ENCODE measurements at regions not wholly inside any gene's neighbourhood (a gene's known extent, or its start where the extent isn't known, plus 50 kb on each side); places are given as distances from the start of the nearest gene placed in this dataset.

- Histone ChIP-seq H3K79me1 (ENCODE audit: low read depth in 1 of 2, low read length in 2 of 2) (no peaks in the 10 kb centered on the region), H3K9me3 (ENCODE audit: control insufficient read depth, insufficient read depth, low read length) (no peaks in the 10 kb centered on the region), H2BK15ac (ENCODE audit: low read depth, low read length) (no peak overlapping the region), H2BK120ac (ENCODE audit: low read depth, low read length) (no peak overlapping the region), H3K4me2 (ENCODE audit: low read depth, low read length) (no peak overlapping the region), H4K91ac (ENCODE audit: insufficient read depth, low read depth, low read length) (no peak overlapping the region), H2BK5ac (ENCODE audit: low read depth, low read length, poor library complexity, severe bottlenecking) (no peak overlapping the region), H3K36me3 (ENCODE audit: control insufficient read depth, insufficient read depth, low read length) (no peaks in the 10 kb centered on the region), H4K5ac (ENCODE audit: low read depth, low read length) (no peak overlapping the region), H3K9me1 (ENCODE audit: insufficient read depth, low read length) (peaks cover 3% of the 10 kb centered on the region; the same call in 1 of the 2 replicates), H3K27me3 (ENCODE audit: control insufficient read depth, insufficient read depth, low read length) (no peaks in the 10 kb centered on the region), H2AFZ (replicated peaks; ENCODE audit: low read length, poor library complexity) (no peak overlapping the region), H3K27ac (ENCODE audit: insufficient read depth, low read length) (no peak overlapping the region), H2BK20ac (ENCODE audit: low read depth, low read length) (no peak overlapping the region), H4K20me1 (ENCODE audit: insufficient read depth, low read length) (no peaks in the 10 kb centered on the region), H4K8ac (ENCODE audit: low read depth in 2 of 2, low read length in 2 of 2) (no peak overlapping the region), H3K9ac (ENCODE audit: low read depth, low read length) (no peak overlapping the region), H3K4ac (ENCODE audit: low read depth, low read length) (no peak overlapping the region), H3K14ac (replicated peaks; ENCODE audit: low read depth, low read length) (no peak overlapping the region), H3K4me3 (ENCODE audit: insufficient read depth, low read depth, low read length) (no peak overlapping the region), H2AK9ac (replicated peaks; ENCODE audit: low read depth, low read length, poor library complexity) (no peak overlapping the region), H3K23ac (ENCODE audit: low read depth, low read length) (no peak overlapping the region), H3K56ac (ENCODE audit: extremely low read depth, insufficient read depth, low read length) (no peak overlapping the region), H3K4me1 (ENCODE audit: control insufficient read depth, insufficient read depth, low read length) (no peaks in the 10 kb centered on the region), H2AK5ac (ENCODE audit: low read depth, low read length) (no peak overlapping the region), H3K18ac (ENCODE audit: low read depth, low read length) (no peak overlapping the region)
- POLR2A ChIA-PET (ENCODE audit: unreplicated experiment): no interaction called here
- intact Hi-C loops (cut with micrococcal nuclease) (no loop called here), dilution Hi-C loops (cut with HindIII; ENCODE audit: low sequenced_read_pairs, unreplicated experiment) (no loop called here), in situ Hi-C loops (cut with MboI; ENCODE audit: low sequenced_read_pairs) (no loop called here)
- no CpG with 5 or more reads among the region's 2 CpGs for WGBS, 2 experiments (ENCODE audit: extremely low coverage in 2 of 2, insufficient read length in 1 of 2)
- no TSS peak for BruUV-seq (replicated peaks)
- CTCF ChIA-PET: interaction anchor here (0.8 kb wide), 1 partner anchor 18 kb away, joined by 3 read pairs; no protein-coding TSS in a partner anchor
- DNase-seq (no peak), ATAC-seq (ENCODE audit: low read depth) (no peak)
- TF ChIP-seq SMC3 (IDR thresholded peaks at IDR 0.05; ENCODE audit: low read depth, low read length) (no peak), USF2 (IDR thresholded peaks at IDR 0.05; ENCODE audit: low read depth, low read length) (no peak), NFE2L2 (IDR thresholded peaks at IDR 0.05; ENCODE audit: low read depth, low read length) (no peak), FOS (IDR thresholded peaks at IDR 0.05; ENCODE audit: low read depth, low read length) (no peak), BHLHE40 (IDR thresholded peaks at IDR 0.05; ENCODE audit: low read depth, low read length) (no peak), CHD1 (IDR thresholded peaks at IDR 0.05; ENCODE audit: low read depth, low read length) (no peak), MAFK (IDR thresholded peaks at IDR 0.05; ENCODE audit: low read depth, low read length) (no peak), RAD21 (IDR thresholded peaks at IDR 0.05; ENCODE audit: low read length) (no peak), POLR2A (IDR thresholded peaks at IDR 0.05; ENCODE audit: low read depth, low read length) (no peak), CTCF (conservative IDR thresholded peaks at IDR 0.05; ENCODE audit: low read depth, low read length) (no peak), MXI1 (IDR thresholded peaks at IDR 0.05; ENCODE audit: borderline replicate concordance, low read depth, low read length) (no peak), ELK1 (IDR thresholded peaks at IDR 0.05; ENCODE audit: borderline replicate concordance, low read depth, low read length) (no peak), MAZ (IDR thresholded peaks at IDR 0.05; ENCODE audit: borderline replicate concordance, low read depth, low read length) (no peak), RFX5 (IDR thresholded peaks at IDR 0.05; ENCODE audit: low read depth, low read length) (no peak), RCOR1 (IDR thresholded peaks at IDR 0.05; ENCODE audit: insufficient replicate concordance, low read length) (no peak), CEBPB (IDR thresholded peaks at IDR 0.05; ENCODE audit: low read depth, low read length) (no peak)
Observed at GRCh38 chr2:181395851-181396250, 61.3 kb upstream of the ITGA4 start.
